Stimulated activated CD4-positive, alpha-beta T cell treated with anti-CD3 and anti-CD28 coated beads, Interleukin-2, amount 100 ng/mL, for 48 hours (primary cell): ENCODE measurements at regions not wholly inside any gene's neighbourhood (a gene's known extent, or its start where the extent isn't known, plus 50 kb on each side); places are given as distances from the start of the nearest gene placed in this dataset.
A peak's percentile ranks its signal among the peaks of the same experiment; 100 is the strongest.
"Not testable (repeated sequence)": the region's sequence is repeated elsewhere in the genome, so short reads cannot be mapped to it uniquely, and the experiment has no call there.

Experiments
- DNase-seq, 2 donors: peaks; one replicate each; pipeline ENCODE4 v3.0.0-alpha.2; 2020

- DNase-seq, result no peak
These were observed 128.1 kb upstream of the HPF1 start for GRCh38 chr4:169885893-169886292.

- DNase-seq, result no peak
These were observed 124.0 kb upstream of the HPF1 start for GRCh38 chr4:169881769-169882168.

GRCh38 chr4:169870507-169870906 lies 112.8 kb upstream of the HPF1 start:
- no peak for DNase-seq

GRCh38 chr4:169869490-169869889 lies 111.7 kb upstream of the HPF1 start:
- DNase-seq, result no peak

- no peak for DNase-seq
These were observed 103.8 kb upstream of the HPF1 start for GRCh38 chr4:169861593-169861992.

GRCh38 chr4:169859366-169860216 lies 101.8 kb upstream of the HPF1 start:
- DNase-seq, result no peak

GRCh38 chr4:169854090-169854489 lies 96.3 kb upstream of the HPF1 start:
- no peak for DNase-seq

- no peak for DNase-seq
These were observed 94.7 kb upstream of the HPF1 start for GRCh38 chr4:169852481-169852880.

- DNase-seq, result no peak
These were observed 94.0 kb upstream of the HPF1 start for GRCh38 chr4:169851750-169852149.

- DNase-seq, result no peak
These were observed 91.7 kb upstream of the HPF1 start for GRCh38 chr4:169849456-169849855.

GRCh38 chr4:169848018-169848417 lies 90.3 kb upstream of the HPF1 start:
- no peak for DNase-seq

- no peak for DNase-seq
These were observed 89.4 kb upstream of the HPF1 start for GRCh38 chr4:169847171-169847570.

GRCh38 chr4:169846396-169846795 lies 88.7 kb upstream of the HPF1 start:
- no peak for DNase-seq

- DNase-seq, result no peak
These were observed 84.0 kb upstream of the HPF1 start for GRCh38 chr4:169841776-169842175.

GRCh38 chr4:169840554-169840953 lies 82.8 kb upstream of the HPF1 start:
- no peak for DNase-seq

GRCh38 chr4:169828329-169828728 lies 70.6 kb upstream of the HPF1 start:
- not testable (repeated sequence) for DNase-seq

- no peak for DNase-seq
These were observed 69.0 kb upstream of the HPF1 start for GRCh38 chr4:169826634-169827187.

- DNase-seq, result peak in 1 of 2 donors; percentile 2
These were observed 65.9 kb upstream of the HPF1 start for GRCh38 chr4:169823685-169824084.

GRCh38 chr4:169821402-169821801 lies 63.7 kb upstream of the HPF1 start:
- no peak for DNase-seq

GRCh38 chr4:169818063-169818679 lies 60.4 kb upstream of the HPF1 start:
- DNase-seq, result no peak

- no peak for DNase-seq
These were observed 57.9 kb upstream of the HPF1 start for GRCh38 chr4:169815606-169816005.

- DNase-seq, result no peak
These were observed 53.7 kb upstream of the HPF1 start for GRCh38 chr4:169811476-169811875.

- DNase-seq, result peak; percentile 12 to 13
These were observed 52.9 kb upstream of the HPF1 start for GRCh38 chr4:169810325-169811323.
